ENCODE measurements at regions not wholly inside any gene's neighbourhood (a gene's known extent, or its start where the extent isn't known, plus 50 kb on each side); places are given as distances from the start of the nearest gene placed in this dataset.

- TF ChIP-seq CTCF (IDR thresholded peaks at IDR 0.05; ENCODE audit: low read depth, low read length, missing control alignments), result no peak
Measured at GRCh38 chr7:42332605-42333222, 95.7 kb upstream of the GLI3 start.

GRCh38 chr7:42319631-42320030, 82.6 kb upstream of the GLI3 start:
- no peak for DNase-seq (ENCODE audit: extremely low read depth, low read depth)
- H3K4me3 ChIP-seq (replicated peaks; ENCODE audit: low read depth, low read length), result no peak overlapping the region
- TF ChIP-seq CTCF (IDR thresholded peaks at IDR 0.05; ENCODE audit: low read depth, low read length, missing control alignments), result no peak

More at GRCh38 chr7:42332605-42333222, 95.7 kb upstream of the GLI3 start:
- H3K4me3 ChIP-seq (replicated peaks; ENCODE audit: low read depth, low read length), result no peak overlapping the region
- DNase-seq (ENCODE audit: extremely low read depth, low read depth), result no peak

- no peak for TF ChIP-seq CTCF (IDR thresholded peaks at IDR 0.05; ENCODE audit: low read depth, low read length, missing control alignments)
- DNase-seq (ENCODE audit: extremely low read depth, low read depth), result no peak
- H3K4me3 ChIP-seq (replicated peaks; ENCODE audit: low read depth, low read length), result no peak overlapping the region
Measured at GRCh38 chr7:42315631-42316030, 78.6 kb upstream of the GLI3 start.

- H3K4me3 ChIP-seq (replicated peaks; ENCODE audit: low read depth, low read length), result no peak overlapping the region
- no peak for DNase-seq (ENCODE audit: extremely low read depth, low read depth)
- TF ChIP-seq CTCF (IDR thresholded peaks at IDR 0.05; ENCODE audit: low read depth, low read length, missing control alignments), result no peak
Measured at GRCh38 chr7:42315103-42315502, 78.1 kb upstream of the GLI3 start.

- DNase-seq (ENCODE audit: extremely low read depth, low read depth), result no peak
- TF ChIP-seq CTCF (IDR thresholded peaks at IDR 0.05; ENCODE audit: low read depth, low read length, missing control alignments), result no peak
- H3K4me3 ChIP-seq (replicated peaks; ENCODE audit: low read depth, low read length), result no peak overlapping the region
Measured at GRCh38 chr7:42314696-42315095, 77.7 kb upstream of the GLI3 start.

- TF ChIP-seq CTCF (IDR thresholded peaks at IDR 0.05; ENCODE audit: low read depth, low read length, missing control alignments), result no peak
- no peak for DNase-seq (ENCODE audit: extremely low read depth, low read depth)
- H3K4me3 ChIP-seq (replicated peaks; ENCODE audit: low read depth, low read length), result no peak overlapping the region
Measured at GRCh38 chr7:42311195-42311594, 74.2 kb upstream of the GLI3 start.

GRCh38 chr7:42292991-42293521, 56.0 kb upstream of the GLI3 start:
- no peak for TF ChIP-seq CTCF (IDR thresholded peaks at IDR 0.05; ENCODE audit: low read depth, low read length, missing control alignments)
- no peak overlapping the region for H3K4me3 ChIP-seq (replicated peaks; ENCODE audit: low read depth, low read length)
- no peak for DNase-seq (ENCODE audit: extremely low read depth, low read depth)
